Stimulated activated CD4-positive, alpha-beta T cell treated with anti-CD3 and anti-CD28 coated beads, TNF-alpha, amount 100 ng/mL, for 1 hour (primary cell): ENCODE measurements at regions not wholly inside any gene's neighbourhood (a gene's known extent, or its start where the extent isn't known, plus 50 kb on each side); places are given as distances from the start of the nearest gene placed in this dataset.

ENCODE experiments used
- DNase-seq, 3 donors: peaks; one replicate each; pipeline ENCODE4 v3.0.0-alpha.2; 2020; ENCODE audit warnings: low read depth in 3 of 3, low spot score in 1 of 3

GRCh38 chr1:194616835-194617234, 1430.4 kb upstream of the B3GALT2 start:
- DNase-seq, result no peak

- DNase-seq, result no peak
Measured at GRCh38 chr1:194602184-194602583, 1415.8 kb upstream of the B3GALT2 start.

GRCh38 chr1:194600716-194601115, 1414.3 kb upstream of the B3GALT2 start:
- DNase-seq, result no peak

- DNase-seq, result no peak
Measured at GRCh38 chr1:194598098-194598497, 1411.7 kb upstream of the B3GALT2 start.

- no peak for DNase-seq
Measured at GRCh38 chr1:194586302-194586701, 1399.9 kb upstream of the B3GALT2 start.

- DNase-seq, result no peak
Measured at GRCh38 chr1:194584052-194584451, 1397.6 kb upstream of the B3GALT2 start.

GRCh38 chr1:194570476-194570875, 1384.1 kb upstream of the B3GALT2 start:
- no peak for DNase-seq

- DNase-seq, result no peak
Measured at GRCh38 chr1:194568610-194569009, 1382.2 kb upstream of the B3GALT2 start.

GRCh38 chr1:194548071-194548470, 1361.7 kb upstream of the B3GALT2 start:
- no peak for DNase-seq

- DNase-seq, result no peak
Measured at GRCh38 chr1:194544012-194544411, 1357.6 kb upstream of the B3GALT2 start.

GRCh38 chr1:194538453-194538852, 1352.0 kb upstream of the B3GALT2 start:
- DNase-seq, result no peak

GRCh38 chr1:194537521-194537920, 1351.1 kb upstream of the B3GALT2 start:
- no peak for DNase-seq

GRCh38 chr1:194535369-194535768, 1349.0 kb upstream of the B3GALT2 start:
- no peak for DNase-seq

- DNase-seq, result no peak
Measured at GRCh38 chr1:194534784-194535183, 1348.4 kb upstream of the B3GALT2 start.

- no peak for DNase-seq
Measured at GRCh38 chr1:194533641-194534040, 1347.2 kb upstream of the B3GALT2 start.

- no peak for DNase-seq
Measured at GRCh38 chr1:194517567-194517966, 1331.2 kb upstream of the B3GALT2 start.

GRCh38 chr1:194515916-194516315, 1329.5 kb upstream of the B3GALT2 start:
- no peak for DNase-seq

GRCh38 chr1:194512957-194513356, 1326.5 kb upstream of the B3GALT2 start:
- DNase-seq, result no peak

- no peak for DNase-seq
Measured at GRCh38 chr1:194512345-194512744, 1325.9 kb upstream of the B3GALT2 start.

GRCh38 chr1:194503209-194503608, 1316.8 kb upstream of the B3GALT2 start:
- no peak for DNase-seq

- no peak for DNase-seq
Measured at GRCh38 chr1:194495434-194495833, 1309.0 kb upstream of the B3GALT2 start.

- DNase-seq, result no peak
Measured at GRCh38 chr1:194487172-194487571, 1300.8 kb upstream of the B3GALT2 start.

- no peak for DNase-seq
Measured at GRCh38 chr1:194485432-194485831, 1299.0 kb upstream of the B3GALT2 start.

GRCh38 chr1:194478731-194479130, 1292.3 kb upstream of the B3GALT2 start:
- DNase-seq, result no peak
